HepG2 (cell line): ENCODE measurements at regions not wholly inside any gene's neighbourhood (a gene's known extent, or its start where the extent isn't known, plus 50 kb on each side); places are given as distances from the start of the nearest gene placed in this dataset.

Experiments used
- ATAC-seq: fragments of 200-7000 bp; cut with Tn5 transposase; 3 replicates; pipeline ENCODE4 v1.9.1; 2020; ENCODE audit warnings: mild to moderate bottlenecking, moderate library complexity
- BruUV-seq: library from RNA; stranded (reverse); fragments of 400-500 nt; replicated peaks from 2 replicates; lab custom pipeline; 2021; lab: Mats Ljungman, UMichigan
- CTCF ChIA-PET: fragments of 300-600 bp; formaldehyde crosslinking; extraction: SDS; loops from one replicate; lab custom pipeline; 2021; ENCODE audit warnings: low total read pairs, inconsistent platforms, low intra/inter-chr PET ratio; lab: Yijun Ruan, JAX
- POLR2A ChIA-PET: fragments of 350-600 bp; sonication (Branson Sonifier 250); formaldehyde crosslinking; loops from one replicate; lab custom pipeline; 2020; ENCODE audit warnings: antibody characterized with exemption, inconsistent platforms; lab: Yijun Ruan, JAX
- DNase-seq: peaks from one replicate; pipeline ENCODE4 v3.0.0-alpha.2; 2015; ENCODE audit warnings: low spot score
- FAIRE-seq: peaks from 3 replicates; lab custom pipeline; 2011; peaks lifted over from hg19 to GRCh38; lab: Jason Lieb, UNC
- H2AFZ ChIP-seq: one replicate; pipeline ENCODE4 v1.6.1; 2011; ENCODE audit warnings: low read length, inconsistent platforms
- H3K27ac ChIP-seq: fragments of 300-600 bp; 3 replicates; pipeline ENCODE4 v1.8.0; 2011; ENCODE audit warnings: mixed run types, mild to moderate bottlenecking, mixed read lengths, low read length, inconsistent platforms; ENCODE audit not compliant: insufficient read depth; ENCODE audit errors: extremely low read length
- H3K27me3 ChIP-seq, 2 experiments: fragments of 200-600 bp in 1 of 2; 2 replicates in 1 of 2; 3 replicates in 1 of 2; pipeline versions ENCODE4 v1.6.0 to v1.8.0; 2011; ENCODE audit warnings: low read length in 2 of 2, mild to moderate bottlenecking in 2 of 2, moderate library complexity in 2 of 2, inconsistent platforms in 1 of 2; ENCODE audit not compliant: insufficient read depth in 2 of 2, control insufficient read depth in 1 of 2
- H3K36me3 ChIP-seq, 2 experiments: fragments of 200-600 bp in 1 of 2; replicated peaks in 1 of 2; 2 replicates in 1 of 2; 3 replicates in 1 of 2; pipeline versions ENCODE4 v1.5.1 to v1.8.0; 2011; ENCODE audit warnings: low read length in 2 of 2, inconsistent platforms in 1 of 2; ENCODE audit not compliant: insufficient read depth in 2 of 2, control insufficient read depth in 1 of 2
- H3K4me1 ChIP-seq: 2 replicates; pipeline ENCODE4 v1.5.1; 2012; ENCODE audit warnings: low read length, inconsistent platforms; ENCODE audit not compliant: insufficient read depth
- H3K4me2 ChIP-seq: 2 replicates; pipeline ENCODE4 v1.6.0; 2011; ENCODE audit warnings: low read depth, low read length, inconsistent platforms
- H3K4me3 ChIP-seq, 3 experiments: fragments of 200-600 bp in 1 of 3; sonication (generic), shearing (Covaris generic) in 1 of 3; replicated peaks in 1 of 3; 2 replicates each; pipeline ENCODE4 v1.5.1; 2011 to 2016; ENCODE audit warnings: low read length in 3 of 3, inconsistent platforms in 2 of 3, low read depth in 2 of 3, mild to moderate bottlenecking in 2 of 3, control low read depth in 1 of 3, mixed read lengths in 1 of 3; ENCODE audit not compliant: insufficient read depth in 1 of 3
- H3K79me2 ChIP-seq: one replicate; pipeline ENCODE4 v1.6.1; 2011; ENCODE audit warnings: low read length, inconsistent platforms; ENCODE audit not compliant: insufficient read depth
- H3K9ac ChIP-seq: 2 replicates; pipeline ENCODE4 v1.6.0; 2011; ENCODE audit warnings: mild to moderate bottlenecking, low read depth, low read length, inconsistent platforms; ENCODE audit not compliant: insufficient read depth
- H3K9me3 ChIP-seq: 2 replicates; pipeline ENCODE4 v1.5.1; 2012; ENCODE audit warnings: mild to moderate bottlenecking, low read length
- H4K20me1 ChIP-seq: 2 replicates; pipeline ENCODE4 v1.6.0; 2011; ENCODE audit warnings: inconsistent platforms, mild to moderate bottlenecking, low read length, moderate library complexity; ENCODE audit not compliant: insufficient read depth
- CBFB ChIP-seq: sonication (generic); formaldehyde crosslinking; IDR thresholded peaks from 2 replicates; pipeline ENCODE4 v1.4.0; 2020; ENCODE audit warnings: missing genetic modification reagents
- CC2D1A ChIP-seq: sonication (generic); formaldehyde crosslinking; IDR thresholded peaks from 2 replicates; pipeline ENCODE4 v1.8.1; 2023; ENCODE audit warnings: mild to moderate bottlenecking, missing genetic modification reagents
- CCDC6 ChIP-seq: sonication (generic); formaldehyde crosslinking; IDR thresholded peaks from 2 replicates; pipeline ENCODE4 v1.8.1; 2022; ENCODE audit warnings: mild to moderate bottlenecking, missing genetic modification reagents, moderate library complexity
- ESRRA ChIP-seq: sonication (generic); formaldehyde crosslinking; IDR thresholded peaks from 2 replicates; pipeline ENCODE4 v1.5.1; 2020; ENCODE audit warnings: mild to moderate bottlenecking, low read depth, missing genetic modification reagents
- FOXK1 ChIP-seq: sonication (generic); formaldehyde crosslinking; IDR thresholded peaks from 2 replicates; pipeline ENCODE4 v1.4.0; 2020; ENCODE audit warnings: low read depth, missing genetic modification reagents, borderline replicate concordance
- HOXA7 ChIP-seq: sonication (generic); formaldehyde crosslinking; IDR thresholded peaks from 2 replicates; pipeline ENCODE4 v1.8.1; 2022; ENCODE audit warnings: mild to moderate bottlenecking, missing genetic modification reagents, moderate library complexity
- NFE2 ChIP-seq: sonication (generic); formaldehyde crosslinking; IDR thresholded peaks from 2 replicates; pipeline ENCODE4 v1.4.0; 2020; ENCODE audit warnings: missing genetic modification reagents
- NFE2L2 ChIP-seq: fragments of 150-350 bp; IDR thresholded peaks from 2 replicates; pipeline ENCODE4 v1.6.1; 2014; ENCODE audit warnings: low read length
- NFKB2 ChIP-seq: sonication (generic); formaldehyde crosslinking; IDR thresholded peaks from 2 replicates; pipeline ENCODE4 v1.4.0; 2020; ENCODE audit warnings: missing genetic modification reagents, borderline replicate concordance
- PAWR ChIP-seq: sonication (generic); formaldehyde crosslinking; IDR thresholded peaks from 2 replicates; pipeline ENCODE4 v1.4.0; 2020; ENCODE audit warnings: missing genetic modification reagents, mild to moderate bottlenecking, borderline replicate concordance
- RBM22 ChIP-seq: fragments of 200-400 bp; formaldehyde crosslinking; optimal IDR thresholded peaks from 2 replicates; pipeline ENCODE3; 2017; ENCODE audit warnings: mild to moderate bottlenecking, low read length, moderate library complexity
- SOX5 ChIP-seq: IDR thresholded peaks from 2 replicates; pipeline ENCODE4 v1.6.1; 2016; ENCODE audit warnings: borderline replicate concordance
- ZFP90 ChIP-seq: sonication (generic); formaldehyde crosslinking; IDR thresholded peaks from 2 replicates; pipeline ENCODE4 v1.8.0; 2022; ENCODE audit warnings: missing genetic modification reagents, mild to moderate bottlenecking, inconsistent platforms, borderline replicate concordance
- ZNF382 ChIP-seq: sonication (generic); formaldehyde crosslinking; IDR thresholded peaks from 2 replicates; pipeline ENCODE4 v1.5.0; 2020; ENCODE audit warnings: missing genetic modification reagents, mild to moderate bottlenecking, borderline replicate concordance
- ZNF414 ChIP-seq: sonication (generic); formaldehyde crosslinking; IDR thresholded peaks from 2 replicates; pipeline ENCODE4 v1.5.0; 2020; ENCODE audit warnings: missing genetic modification reagents
- ZNF597 ChIP-seq: sonication (generic); formaldehyde crosslinking; IDR thresholded peaks from 2 replicates; pipeline ENCODE4 v1.5.0; 2020; ENCODE audit warnings: missing genetic modification reagents
- ZNF777 ChIP-seq: sonication (generic); formaldehyde crosslinking; IDR thresholded peaks from 2 replicates; pipeline ENCODE4 v1.4.0; 2020; ENCODE audit warnings: missing genetic modification reagents
- ZNF788 ChIP-seq: sonication (generic); formaldehyde crosslinking; IDR thresholded peaks from 2 replicates; pipeline ENCODE4 v1.5.0; 2020; ENCODE audit warnings: mild to moderate bottlenecking, missing genetic modification reagents, borderline replicate concordance
- WGBS: methylation state at CpG from one replicate; pipeline ENCODE4 v1.1.6; 2017; ENCODE audit warnings: low lambda C conversion rate; 5-methylcytosine and 5-hydroxymethylcytosine counted together
- in situ Hi-C: cut with HindIII; loops from 2 replicates; pipeline ENCODE4 v1.10.0; 2017; ENCODE audit warnings: low pct_unique_long_range_greater_than_20kb; ENCODE audit not compliant: extremely low pct_ligation_motif_present
- intact Hi-C: fragments of 100-400 bp; cut with micrococcal nuclease; formaldehyde crosslinking; loops from one replicate; pipeline ENCODE4 v1.10.0; 2022; ENCODE audit not compliant: unreplicated experiment

GRCh38 chr4:188613976-188614375 lies 474.7 kb downstream of the TRIML1 start:
- DNase-seq (no peak), ATAC-seq (no peak), FAIRE-seq (no peak)
- POLR2A ChIA-PET = no interaction called here
- no peaks in the 10 kb centered on the region for H4K20me1 ChIP-seq
- no peak overlapping the region for H3K9ac ChIP-seq
- in situ Hi-C loops (no loop called here), intact Hi-C loops (no loop called here)
- H2AFZ ChIP-seq = no peak overlapping the region
- no peak for TF ChIP-seq CBFB (CRISPR knock-in tag)
- no peak for TF ChIP-seq HOXA7 (CRISPR knock-in tag)
- no peak for TF ChIP-seq FOXK1 (CRISPR knock-in tag)
- no peak for TF ChIP-seq NFE2 (CRISPR knock-in tag)
- no peak for TF ChIP-seq ZNF414 (CRISPR knock-in tag)
- CTCF ChIA-PET = no interaction called here
- H3K4me3 ChIP-seq = no peak overlapping the region
- H3K4me2 ChIP-seq = no peak overlapping the region
- H3K4me1 ChIP-seq = no peaks in the 10 kb centered on the region
- no TSS peak for BruUV-seq
- H3K27me3 ChIP-seq = no peaks in the 10 kb centered on the region
- no peaks in the 10 kb centered on the region for H3K36me3 ChIP-seq
- no peaks in the 10 kb centered on the region for H3K79me2 ChIP-seq
- H3K27ac ChIP-seq = no peak overlapping the region
- peaks cover 9% of the 10 kb centered on the region; the same call in 1 of the 2 replicates for H3K9me3 ChIP-seq
- WGBS = 8% methylated on average over 1 of the region's 1 CpG

- no peaks in the 10 kb centered on the region for H3K79me2 ChIP-seq
- BruUV-seq = no TSS peak
- 49% methylated on average over 18 of the region's 18 CpGs for WGBS
- TF ChIP-seq ZNF777 (CRISPR knock-in tag) = no peak
- no peak for TF ChIP-seq SOX5 (CRISPR knock-in tag)
- no peak for TF ChIP-seq FOXK1 (CRISPR knock-in tag)
- no peak for TF ChIP-seq ZNF788 (CRISPR knock-in tag)
- TF ChIP-seq PAWR (CRISPR knock-in tag) = no peak
- TF ChIP-seq CC2D1A = no peak
- TF ChIP-seq ESRRA (CRISPR knock-in tag) = no peak
- TF ChIP-seq NFE2L2 = no peak
- TF ChIP-seq ZNF382 (CRISPR knock-in tag) = no peak
- TF ChIP-seq ZNF597 (CRISPR knock-in tag) = no peak
- no peak for TF ChIP-seq CCDC6 (CRISPR knock-in tag)
- TF ChIP-seq RBM22 = no peak
- no peak for TF ChIP-seq ZFP90 (CRISPR knock-in tag)
- TF ChIP-seq NFKB2 (CRISPR knock-in tag) = no peak
- ChIA-PET CTCF (no interaction called here), POLR2A (no interaction called here)
- H3K27me3 ChIP-seq = no peaks in the 10 kb centered on the region
- in situ Hi-C loops (no loop called here), intact Hi-C loops (no loop called here)
- FAIRE-seq = no peak
- H3K4me1 ChIP-seq = no peaks in the 10 kb centered on the region
- no peaks in the 10 kb centered on the region for H3K36me3 ChIP-seq
- H3K9me3 ChIP-seq = peaks cover 9% of the 10 kb centered on the region; the same call in 1 of the 2 replicates
- H3K4me3 ChIP-seq = no peak overlapping the region
- no peak overlapping the region for H3K4me2 ChIP-seq
- no peak overlapping the region for H3K27ac ChIP-seq
- H3K9ac ChIP-seq = no peak overlapping the region
- no peak for ATAC-seq
- no peak for DNase-seq
- no peaks in the 10 kb centered on the region for H4K20me1 ChIP-seq
- no peak overlapping the region for H2AFZ ChIP-seq
These were observed 480.4 kb downstream of the TRIML1 start for GRCh38 chr4:188619456-188620149.
